ENCODE measurements at regions not wholly inside any gene's neighbourhood (a gene's known extent, or its start where the extent isn't known, plus 50 kb on each side); places are given as distances from the start of the nearest gene placed in this dataset.
A peak's percentile ranks its signal among the peaks of the same experiment; 100 is the strongest.

DNA sequence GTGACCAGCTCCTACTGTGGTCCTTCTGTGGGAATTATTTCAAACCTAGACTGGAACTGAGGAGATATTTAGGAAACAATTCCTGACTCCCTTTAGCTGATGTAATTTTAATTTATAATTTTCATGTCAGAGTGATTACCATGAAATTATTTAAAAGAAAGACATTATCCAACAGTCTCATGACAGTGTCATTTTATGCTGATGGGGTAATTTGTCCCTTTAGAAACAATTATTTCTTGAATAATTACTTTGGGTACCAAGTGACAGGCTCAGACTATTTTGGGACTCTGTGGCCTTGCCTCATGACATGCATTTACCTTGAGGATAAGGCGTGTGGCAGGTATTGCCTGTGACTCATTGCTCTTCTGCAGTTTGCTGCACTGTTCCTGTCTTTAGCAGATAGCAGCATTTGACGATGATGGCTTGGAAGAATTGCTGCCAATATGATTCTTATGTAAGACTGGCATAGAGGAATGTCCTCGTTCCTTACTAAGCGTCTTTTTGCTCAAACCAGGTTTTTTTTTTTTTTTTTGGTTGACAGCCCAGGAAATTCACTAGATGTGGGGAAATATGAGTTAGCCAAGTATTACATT lies 206.0 kb upstream of the HMCN1 start:
- FAIRE-seq, result no peak
- intact Hi-C loops (cut with micrococcal nuclease; ENCODE audit: unreplicated experiment), result no loop called here

DNA sequence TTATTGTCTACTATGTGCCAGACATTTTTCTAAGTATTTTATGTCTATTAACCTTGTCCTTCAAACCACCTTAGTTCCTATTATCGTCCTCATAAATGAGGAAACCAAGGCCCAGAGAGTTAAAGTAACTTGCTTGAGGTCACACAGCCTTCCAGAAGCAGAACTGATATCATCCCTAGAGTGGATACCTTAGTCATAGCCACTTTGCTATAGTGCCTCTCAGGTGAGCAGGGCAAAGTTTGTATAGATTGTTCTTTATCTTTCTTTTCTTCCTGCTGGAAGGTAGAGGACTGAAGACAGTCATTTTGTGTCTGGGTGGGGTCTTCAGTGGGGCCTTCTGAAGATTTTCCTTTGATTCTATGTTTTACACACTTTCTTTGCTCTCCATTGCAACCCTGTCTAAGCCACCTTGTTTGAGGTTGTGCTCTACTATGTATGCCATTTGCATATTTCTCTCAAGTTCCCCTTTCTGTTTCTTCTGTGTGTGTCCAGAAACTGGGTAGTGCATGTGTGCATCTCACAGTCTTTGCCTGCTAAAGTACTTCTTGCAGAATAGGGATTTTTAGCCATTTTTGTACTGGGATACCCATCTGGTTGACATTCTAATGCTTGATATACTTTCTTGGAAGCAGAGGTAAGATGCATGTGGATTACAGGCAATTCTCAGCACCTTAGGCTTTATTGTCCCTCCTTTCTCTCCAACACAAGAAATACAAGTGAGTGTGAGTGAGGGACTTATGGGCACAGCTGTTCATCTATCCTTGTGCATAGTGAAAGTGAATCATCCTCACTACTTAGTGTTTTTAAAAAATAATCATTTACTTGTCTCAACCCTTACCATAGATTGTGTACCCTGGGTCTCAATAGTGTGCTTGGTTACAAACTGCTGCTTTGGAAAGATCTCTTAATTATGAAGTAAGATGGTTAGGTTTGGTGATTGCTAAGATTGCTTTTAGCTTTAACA lies 207.6 kb upstream of the HMCN1 start:
- no peaks in the 10 kb centered on the region for H3K36me3 ChIP-seq (replicated peaks in 1 of 2; ENCODE audit: control insufficient read depth in 1 of 2, insufficient read depth in 2 of 2, low read length in 2 of 2)
- no peaks in the 10 kb centered on the region for H3K27me3 ChIP-seq (ENCODE audit: control insufficient read depth in 1 of 2, insufficient read depth in 2 of 2, low read length in 2 of 2)
- intact Hi-C loops (cut with micrococcal nuclease; ENCODE audit: unreplicated experiment), result no loop called here
- DNase-seq (ENCODE audit: low spot score) (no peak), FAIRE-seq (no peak), ATAC-seq (no peak)
- H3K9ac ChIP-seq (ENCODE audit: insufficient read depth, low read depth, low read length), result no peak overlapping the region
- H3K4me1 ChIP-seq (ENCODE audit: insufficient read depth, low read length), result no peaks in the 10 kb centered on the region
- POLR2A ChIA-PET, result no interaction called here
- no peak overlapping the region for H3K4me2 ChIP-seq (ENCODE audit: low read depth, low read length)
- WGBS (ENCODE audit: low lambda C conversion rate), result 0% methylated on average over 1 of the region's 1 CpG
- CTCF ChIA-PET (ENCODE audit: low intra/inter-chr PET ratio, low total read pairs), result no interaction called here
- no peaks in the 10 kb centered on the region for H3K79me2 ChIP-seq (ENCODE audit: insufficient read depth, low read length)
- no peak overlapping the region for H2AFZ ChIP-seq (ENCODE audit: low read length)
- no peak overlapping the region for H3K27ac ChIP-seq (ENCODE audit: extremely low read length, insufficient read depth, low read length)
- H4K20me1 ChIP-seq (ENCODE audit: insufficient read depth, low read length), result no peaks in the 10 kb centered on the region
- H3K4me3 ChIP-seq (replicated peaks in 1 of 3; ENCODE audit: insufficient read depth in 1 of 3, low read depth in 2 of 3, low read length in 3 of 3), result no peak overlapping the region
- BruUV-seq (replicated peaks), result no TSS peak
- in situ Hi-C loops (cut with HindIII; ENCODE audit: extremely low pct_ligation_motif_present, low pct_unique_long_range_greater_than_20kb), result no loop called here
- H3K9me3 ChIP-seq (ENCODE audit: low read length), result peaks cover 5% of the 10 kb centered on the region; the same call in 1 of the 2 replicates
- TF ChIP-seq ATM (IDR thresholded peaks at IDR 0.05; ENCODE audit: borderline replicate concordance) (no peak), ZBTB7A (CRISPR knock-in tag; IDR thresholded peaks at IDR 0.05) (no peak), TGIF2 (CRISPR knock-in tag; IDR thresholded peaks at IDR 0.05) (no peak), ARID2 (CRISPR knock-in tag; IDR thresholded peaks at IDR 0.05; ENCODE audit: borderline replicate concordance) (no peak)
- TF ChIP-seq, protein P1, sequence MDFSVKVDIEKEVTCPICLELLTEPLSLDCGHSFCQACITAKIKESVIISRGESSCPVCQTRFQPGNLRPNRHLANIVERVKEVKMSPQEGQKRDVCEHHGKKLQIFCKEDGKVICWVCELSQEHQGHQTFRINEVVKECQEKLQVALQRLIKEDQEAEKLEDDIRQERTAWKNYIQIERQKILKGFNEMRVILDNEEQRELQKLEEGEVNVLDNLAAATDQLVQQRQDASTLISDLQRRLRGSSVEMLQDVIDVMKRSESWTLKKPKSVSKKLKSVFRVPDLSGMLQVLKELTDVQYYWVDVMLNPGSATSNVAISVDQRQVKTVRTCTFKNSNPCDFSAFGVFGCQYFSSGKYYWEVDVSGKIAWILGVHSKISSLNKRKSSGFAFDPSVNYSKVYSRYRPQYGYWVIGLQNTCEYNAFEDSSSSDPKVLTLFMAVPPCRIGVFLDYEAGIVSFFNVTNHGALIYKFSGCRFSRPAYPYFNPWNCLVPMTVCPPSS (IDR thresholded peaks at IDR 0.05), result no peak
- TF ChIP-seq, protein P2, sequence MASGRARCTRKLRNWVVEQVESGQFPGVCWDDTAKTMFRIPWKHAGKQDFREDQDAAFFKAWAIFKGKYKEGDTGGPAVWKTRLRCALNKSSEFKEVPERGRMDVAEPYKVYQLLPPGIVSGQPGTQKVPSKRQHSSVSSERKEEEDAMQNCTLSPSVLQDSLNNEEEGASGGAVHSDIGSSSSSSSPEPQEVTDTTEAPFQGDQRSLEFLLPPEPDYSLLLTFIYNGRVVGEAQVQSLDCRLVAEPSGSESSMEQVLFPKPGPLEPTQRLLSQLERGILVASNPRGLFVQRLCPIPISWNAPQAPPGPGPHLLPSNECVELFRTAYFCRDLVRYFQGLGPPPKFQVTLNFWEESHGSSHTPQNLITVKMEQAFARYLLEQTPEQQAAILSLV (CRISPR knock-in tag; IDR thresholded peaks at IDR 0.05; ENCODE audit: borderline replicate concordance), result no peak

More for the DNA sequence above, 206.0 kb upstream of the HMCN1 start:
- Histone ChIP-seq H3K4me1 (ENCODE audit: insufficient read depth, low read length) (no peaks in the 10 kb centered on the region), H3K9me3 (ENCODE audit: low read length) (no peaks in the 10 kb centered on the region; the same call in 1 of the 2 replicates), H3K36me3 (replicated peaks in 1 of 2; ENCODE audit: control insufficient read depth in 1 of 2, insufficient read depth in 2 of 2, low read length in 2 of 2) (no peaks in the 10 kb centered on the region), H4K20me1 (ENCODE audit: insufficient read depth, low read length) (no peaks in the 10 kb centered on the region), H3K27ac (ENCODE audit: extremely low read length, insufficient read depth, low read length) (no peak overlapping the region), H3K9ac (ENCODE audit: insufficient read depth, low read depth, low read length) (no peak overlapping the region), H3K4me3 (replicated peaks in 1 of 3; ENCODE audit: insufficient read depth in 1 of 3, low read depth in 2 of 3, low read length in 3 of 3) (no peak overlapping the region), H3K4me2 (ENCODE audit: low read depth, low read length) (no peak overlapping the region), H3K79me2 (ENCODE audit: insufficient read depth, low read length) (no peaks in the 10 kb centered on the region), H3K27me3 (ENCODE audit: control insufficient read depth in 1 of 2, insufficient read depth in 2 of 2, low read length in 2 of 2) (no peaks in the 10 kb centered on the region), H2AFZ (ENCODE audit: low read length) (no peak overlapping the region)
- CTCF ChIA-PET (ENCODE audit: low intra/inter-chr PET ratio, low total read pairs), result no interaction called here
- WGBS (ENCODE audit: low lambda C conversion rate), result 2% methylated on average over 4 of the region's 4 CpGs
- no TSS peak for BruUV-seq (replicated peaks)
- TF ChIP-seq SNRNP70 (IDR thresholded peaks at IDR 0.05; ENCODE audit: low read depth, low read length) (no peak), MAFK (conservative IDR thresholded peaks at IDR 0.05 in 1 of 2, IDR thresholded peaks at IDR 0.05 in 1 of 2; ENCODE audit: low read length in 2 of 2) (peak; percentile 40 to 54; a peak in 3 of 4 replicates), MAFF (IDR thresholded peaks at IDR 0.05; ENCODE audit: low read depth, low read length) (peak; percentile 23; the same call in 1 of the 2 replicates)
- no peak for ATAC-seq
- POLR2A ChIA-PET, result no interaction called here
- in situ Hi-C loops (cut with HindIII; ENCODE audit: extremely low pct_ligation_motif_present, low pct_unique_long_range_greater_than_20kb), result no loop called here
- DNase-seq (ENCODE audit: low spot score), result no peak
